GM12864 (cell line): ENCODE measurements at regions not wholly inside any gene's neighbourhood (a gene's known extent, or its start where the extent isn't known, plus 50 kb on each side); places are given as distances from the start of the nearest gene placed in this dataset.
"Not testable (repeated sequence)": the region's sequence is repeated elsewhere in the genome, so short reads cannot be mapped to it uniquely, and the experiment has no call there.

Experiments
- DNase-seq: peaks from one replicate; pipeline ENCODE4 v3.0.0-alpha.2; 2011; ENCODE audit warnings: low read depth
- H3K4me3 ChIP-seq: 2 replicates; pipeline ENCODE4 v1.5.1; 2011; ENCODE audit warnings: mild to moderate bottlenecking, low read depth, low read length, control low read depth
- TF ChIP-seq, protein P1 (sequence below): IDR thresholded peaks from 2 replicates; pipeline ENCODE4 v1.5.1; 2011; ENCODE audit warnings: low read depth, mild to moderate bottlenecking, moderate library complexity, low read length, control low read depth, inconsistent platforms; ENCODE audit errors: missing control alignments

DNA sequence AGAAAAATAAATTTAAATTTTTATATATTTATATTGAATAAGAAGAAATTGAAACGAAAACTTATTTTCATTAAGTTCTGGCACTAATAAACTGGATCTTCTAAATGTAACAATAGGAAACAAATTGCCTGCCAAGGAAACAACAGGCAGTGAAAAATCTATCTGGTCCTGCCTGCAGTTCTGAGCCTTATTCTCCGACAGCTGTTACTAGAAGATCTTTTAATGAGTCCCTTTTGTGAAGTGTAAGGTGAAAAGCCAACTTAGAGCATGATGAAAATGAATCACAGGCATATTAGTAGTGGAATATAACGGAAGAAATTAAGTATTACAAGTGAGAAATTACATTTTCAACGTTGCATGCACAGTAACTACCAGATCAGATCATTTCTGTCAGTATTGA is 1002.7 kb upstream of the PCDH20 start:
- no peak overlapping the region for H3K4me3 ChIP-seq
- no peak for DNase-seq
- TF ChIP-seq, protein P1, sequence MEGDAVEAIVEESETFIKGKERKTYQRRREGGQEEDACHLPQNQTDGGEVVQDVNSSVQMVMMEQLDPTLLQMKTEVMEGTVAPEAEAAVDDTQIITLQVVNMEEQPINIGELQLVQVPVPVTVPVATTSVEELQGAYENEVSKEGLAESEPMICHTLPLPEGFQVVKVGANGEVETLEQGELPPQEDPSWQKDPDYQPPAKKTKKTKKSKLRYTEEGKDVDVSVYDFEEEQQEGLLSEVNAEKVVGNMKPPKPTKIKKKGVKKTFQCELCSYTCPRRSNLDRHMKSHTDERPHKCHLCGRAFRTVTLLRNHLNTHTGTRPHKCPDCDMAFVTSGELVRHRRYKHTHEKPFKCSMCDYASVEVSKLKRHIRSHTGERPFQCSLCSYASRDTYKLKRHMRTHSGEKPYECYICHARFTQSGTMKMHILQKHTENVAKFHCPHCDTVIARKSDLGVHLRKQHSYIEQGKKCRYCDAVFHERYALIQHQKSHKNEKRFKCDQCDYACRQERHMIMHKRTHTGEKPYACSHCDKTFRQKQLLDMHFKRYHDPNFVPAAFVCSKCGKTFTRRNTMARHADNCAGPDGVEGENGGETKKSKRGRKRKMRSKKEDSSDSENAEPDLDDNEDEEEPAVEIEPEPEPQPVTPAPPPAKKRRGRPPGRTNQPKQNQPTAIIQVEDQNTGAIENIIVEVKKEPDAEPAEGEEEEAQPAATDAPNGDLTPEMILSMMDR, result no peak

DNA sequence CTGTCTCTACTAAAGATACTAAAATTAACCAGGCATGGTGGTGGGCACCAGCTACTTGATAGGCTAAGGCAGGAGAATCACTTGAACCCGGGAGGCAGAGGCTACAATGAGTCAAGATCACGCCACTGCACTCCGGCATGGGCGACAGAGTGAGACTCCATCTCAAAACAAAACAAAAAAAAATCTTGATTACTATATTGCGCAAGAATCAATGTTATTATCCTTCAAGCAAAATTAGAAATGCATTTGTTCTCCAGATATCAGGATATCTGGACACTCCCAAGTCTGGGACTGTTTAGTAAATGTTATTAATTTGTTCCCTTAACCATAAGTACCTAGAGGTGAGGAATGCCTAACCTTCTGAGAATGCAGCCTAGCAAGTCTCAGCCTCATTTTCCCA is 992.2 kb upstream of the PCDH20 start:
- H3K4me3 ChIP-seq, result no peak overlapping the region
- TF ChIP-seq, protein P1, result no peak
- DNase-seq, result no peak

DNA sequence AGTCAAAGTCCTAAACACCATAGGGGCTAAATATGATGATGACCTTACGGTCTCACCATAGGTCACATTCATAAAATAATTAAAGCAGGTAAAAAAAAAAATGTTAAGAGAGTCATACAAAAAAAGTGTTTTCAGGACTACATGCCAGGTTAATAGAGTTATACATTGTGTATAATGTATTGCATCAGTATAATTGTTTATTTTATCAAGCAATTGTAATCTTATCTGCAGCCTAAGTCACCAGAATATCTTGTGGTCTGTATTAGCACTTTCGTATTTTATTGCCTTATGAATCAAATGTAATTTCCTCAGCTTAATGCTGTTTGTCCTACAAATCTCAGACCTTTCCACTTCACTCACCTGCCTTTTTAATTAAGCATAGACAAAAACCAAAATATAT is 972.9 kb upstream of the PCDH20 start:
- DNase-seq, result no peak
- H3K4me3 ChIP-seq, result no peak overlapping the region
- TF ChIP-seq, protein P1, result no peak

DNA sequence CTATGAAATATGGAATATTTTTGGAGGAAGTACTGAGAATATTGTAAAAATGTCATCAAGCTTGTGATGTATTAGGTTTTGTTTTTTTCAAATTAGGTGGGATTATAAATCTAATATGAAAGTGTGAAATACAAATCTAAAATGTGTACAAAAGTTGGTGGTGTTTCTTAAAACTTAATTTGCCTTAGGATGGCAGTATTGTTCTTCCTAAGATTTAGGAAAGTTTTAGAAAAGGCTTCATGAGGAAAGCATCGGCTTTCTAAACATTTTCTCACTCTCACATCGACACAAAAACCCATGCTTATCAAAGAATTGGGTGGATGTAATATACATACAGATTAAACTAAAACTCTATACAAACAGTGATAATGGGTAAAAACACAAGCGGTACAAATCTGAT is 972.0 kb upstream of the PCDH20 start:
- TF ChIP-seq, protein P1, result no peak
- H3K4me3 ChIP-seq, result no peak overlapping the region
- DNase-seq, result no peak

DNA sequence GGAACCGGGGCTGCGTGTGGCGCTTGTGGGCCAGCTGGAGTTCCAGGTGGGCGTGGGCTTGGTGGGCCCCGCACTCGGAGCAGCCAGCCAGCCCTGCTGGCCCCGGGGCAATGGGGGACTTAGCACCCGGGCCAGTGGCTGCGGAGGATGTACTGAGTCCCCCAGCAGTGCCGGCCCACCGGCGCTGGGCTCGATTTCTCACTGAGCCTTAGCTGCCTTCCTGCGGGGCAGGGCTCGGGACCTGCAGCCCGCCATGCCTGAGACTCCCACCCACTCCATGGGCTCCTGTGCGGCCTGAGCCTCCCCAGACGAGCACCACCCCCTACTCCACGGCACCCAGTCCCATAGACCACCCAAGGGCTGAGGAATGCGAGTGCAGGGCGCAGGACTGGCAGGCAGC is 963.6 kb upstream of the PCDH20 start:
- DNase-seq, result not testable (repeated sequence)

DNA sequence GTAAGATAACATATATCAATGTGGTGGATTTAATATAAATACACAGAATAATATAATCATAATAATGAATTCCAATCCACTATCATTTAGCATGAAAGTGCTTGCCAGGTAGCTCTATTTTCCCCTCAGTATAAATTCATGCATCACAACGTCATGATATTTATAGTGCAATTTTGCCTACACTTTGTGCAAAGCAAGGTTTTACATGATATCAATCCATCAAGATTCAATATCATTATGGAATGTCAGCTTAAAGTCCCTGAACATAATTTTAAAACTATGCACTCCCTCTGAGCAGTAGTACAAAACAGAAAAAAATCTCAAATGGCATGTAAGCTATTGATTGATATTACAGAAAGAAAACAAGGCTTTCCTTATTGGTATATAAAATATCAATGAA is 962.2 kb upstream of the PCDH20 start:
- no peak for DNase-seq
- no peak overlapping the region for H3K4me3 ChIP-seq
- TF ChIP-seq, protein P1, result no peak

More for the DNA sequence above, 963.6 kb upstream of the PCDH20 start:
- H3K4me3 ChIP-seq, result not testable (repeated sequence)

DNA sequence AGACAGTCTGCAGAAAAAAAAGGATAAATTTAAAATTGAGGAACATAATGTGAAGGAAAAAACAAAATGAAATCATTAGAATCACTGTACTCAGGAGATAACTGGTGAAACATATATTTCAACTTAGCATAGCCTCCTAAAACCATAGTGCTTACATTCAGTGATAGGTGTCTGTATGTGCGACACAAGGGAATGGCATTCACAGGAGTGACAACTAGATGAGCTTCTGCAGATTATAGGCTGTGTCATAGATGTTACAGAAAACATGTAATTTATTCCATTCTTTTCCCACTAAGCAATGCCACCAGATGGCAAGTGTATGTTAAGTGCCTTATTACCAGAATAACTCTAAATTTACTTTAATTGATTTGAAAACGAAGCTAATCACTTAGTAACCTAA is 960.0 kb upstream of the PCDH20 start:
- H3K4me3 ChIP-seq, result no peak overlapping the region
- no peak for DNase-seq
- TF ChIP-seq, protein P1, result no peak

DNA sequence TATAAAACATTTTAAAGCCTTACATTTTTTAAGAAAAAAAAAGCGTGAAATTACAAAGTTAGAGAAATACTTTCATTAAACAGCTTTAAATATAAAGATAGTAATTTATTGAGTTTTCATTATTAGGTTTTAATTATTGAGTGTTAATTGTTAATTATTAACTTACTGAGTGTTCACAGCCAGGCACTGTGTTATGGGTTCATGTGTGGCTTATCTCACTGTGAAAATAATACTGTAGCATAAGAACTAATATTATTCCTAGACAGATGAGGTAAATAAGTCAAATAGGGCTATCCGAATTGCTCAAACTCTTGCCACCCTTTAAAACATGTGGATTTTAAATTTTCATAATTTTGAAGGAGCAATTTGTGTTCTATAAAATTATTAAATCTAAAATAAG is 956.1 kb upstream of the PCDH20 start:
- TF ChIP-seq, protein P1, result no peak
- no peak overlapping the region for H3K4me3 ChIP-seq
- no peak for DNase-seq

DNA sequence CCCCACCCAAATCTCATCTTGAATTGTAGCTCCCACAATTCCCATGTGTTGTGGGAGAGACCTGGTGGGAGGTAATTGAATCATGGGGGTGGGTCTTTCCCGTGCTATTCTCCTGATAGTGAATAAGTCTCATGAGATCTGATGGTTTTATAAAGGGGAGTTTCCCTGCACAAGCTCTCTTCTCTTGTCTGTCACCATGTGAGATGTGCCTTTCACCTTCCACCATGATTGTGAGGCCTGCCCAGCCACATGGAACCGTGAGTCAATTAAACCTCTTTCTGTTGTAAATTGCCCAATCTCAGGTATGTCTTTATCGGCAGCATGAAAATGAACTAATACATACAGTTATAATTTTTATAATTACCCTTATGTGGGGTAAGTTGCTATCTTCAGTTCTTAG is 952.3 kb upstream of the PCDH20 start:
- DNase-seq, H3K4me3 ChIP-seq: not testable (repeated sequence)
